ENCODE measurements at regions not wholly inside any gene's neighbourhood (a gene's known extent, or its start where the extent isn't known, plus 50 kb on each side); places are given as distances from the start of the nearest gene placed in this dataset.

DNA sequence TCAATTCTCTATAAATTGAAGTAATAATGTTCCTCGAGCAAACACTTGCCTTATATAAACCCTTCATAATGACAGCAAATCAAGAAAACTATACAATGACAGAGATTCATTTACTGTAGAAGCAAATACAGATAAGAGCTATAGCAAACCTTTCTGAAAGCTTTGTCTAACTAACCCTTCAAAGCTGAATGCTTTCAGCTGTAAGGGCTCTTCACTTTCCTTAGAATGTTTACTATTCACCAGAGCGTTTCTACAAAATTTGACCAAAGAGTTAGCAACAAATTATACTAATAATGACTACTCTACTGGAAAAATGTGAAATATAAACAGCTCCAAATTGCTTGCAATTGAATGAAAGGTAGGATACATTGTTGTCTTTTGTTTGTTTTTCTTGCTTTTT lies 218.1 kb downstream of the SLITRK5 start:
- no peak for DNase-seq
- Histone ChIP-seq H3K4me1 (replicated peaks; ENCODE audit: insufficient read depth) (no peaks in the 10 kb centered on the region), H3K9me2 (ENCODE audit: insufficient read depth) (no peaks in the 10 kb centered on the region), H3K4me2 (no peak overlapping the region), H3K36me3 (ENCODE audit: low read depth) (no peaks in the 10 kb centered on the region), H3K27me3 (ENCODE audit: insufficient read depth, low read depth) (no peaks in the 10 kb centered on the region), H3F3A (ENCODE audit: insufficient read depth, low read depth) (no peaks in the 10 kb centered on the region), H3K9me3 (ENCODE audit: insufficient read depth, low read depth) (no peaks in the 10 kb centered on the region), H3K4me3 (no peak overlapping the region), H3K79me2 (ENCODE audit: low read depth) (no peaks in the 10 kb centered on the region), H2AFZ (no peak overlapping the region), H4K20me1 (ENCODE audit: insufficient read depth) (no peaks in the 10 kb centered on the region), H3K27ac (no peak overlapping the region)
- BruUV-seq (replicated peaks) = no TSS peak
- TF ChIP-seq CTCF (conservative IDR thresholded peaks at IDR 0.05) (no peak), EZH2 (IDR thresholded peaks at IDR 0.05; ENCODE audit: low read depth) (no peak)
- intact Hi-C loops (cut with micrococcal nuclease; ENCODE audit: unreplicated experiment) = no loop called here
- ChIA-PET CTCF (no interaction called here), POLR2A (ENCODE audit: unreplicated experiment) (no interaction called here)

- H4K20me1 ChIP-seq (ENCODE audit: insufficient read depth) = no peaks in the 10 kb centered on the region
- H3K4me2 ChIP-seq = no peak overlapping the region
- H3K27me3 ChIP-seq (ENCODE audit: insufficient read depth, low read depth) = no peaks in the 10 kb centered on the region
- no peak overlapping the region for H3K4me3 ChIP-seq
- no peaks in the 10 kb centered on the region for H3K9me2 ChIP-seq (ENCODE audit: insufficient read depth)
- H3K27ac ChIP-seq = no peak overlapping the region
- intact Hi-C loops (cut with micrococcal nuclease; ENCODE audit: unreplicated experiment) = no loop called here
- POLR2A ChIA-PET (ENCODE audit: unreplicated experiment) = no interaction called here
- no peaks in the 10 kb centered on the region for H3K9me3 ChIP-seq (ENCODE audit: insufficient read depth, low read depth)
- DNase-seq = no peak
- no TSS peak for BruUV-seq (replicated peaks)
- no peak overlapping the region for H2AFZ ChIP-seq
- no peaks in the 10 kb centered on the region for H3F3A ChIP-seq (ENCODE audit: insufficient read depth, low read depth)
- CTCF ChIA-PET = no interaction called here
- H3K4me1 ChIP-seq (replicated peaks; ENCODE audit: insufficient read depth) = no peaks in the 10 kb centered on the region
- H3K79me2 ChIP-seq (ENCODE audit: low read depth) = no peaks in the 10 kb centered on the region
- TF ChIP-seq EZH2 (IDR thresholded peaks at IDR 0.05; ENCODE audit: low read depth) = no peak
- no peak for TF ChIP-seq CTCF (conservative IDR thresholded peaks at IDR 0.05)
- no peaks in the 10 kb centered on the region for H3K36me3 ChIP-seq (ENCODE audit: low read depth)
Observed at GRCh38 chr13:87893186-87893585, 222.0 kb downstream of the SLITRK5 start.

GRCh38 chr13:87894059-87894458 lies 222.9 kb downstream of the SLITRK5 start:
- H3K9me2 ChIP-seq (ENCODE audit: insufficient read depth) = no peaks in the 10 kb centered on the region

More at GRCh38 chr13:87894059-87894458, 222.9 kb downstream of the SLITRK5 start:
- no peak overlapping the region for H3K4me3 ChIP-seq
- H2AFZ ChIP-seq = no peak overlapping the region
- no peaks in the 10 kb centered on the region for H3F3A ChIP-seq (ENCODE audit: insufficient read depth, low read depth)
- intact Hi-C loops (cut with micrococcal nuclease; ENCODE audit: unreplicated experiment) = no loop called here
- no peaks in the 10 kb centered on the region for H3K36me3 ChIP-seq (ENCODE audit: low read depth)
- no peaks in the 10 kb centered on the region for H3K9me3 ChIP-seq (ENCODE audit: insufficient read depth, low read depth)
- no peak for DNase-seq
- H3K27me3 ChIP-seq (ENCODE audit: insufficient read depth, low read depth) = no peaks in the 10 kb centered on the region
- no TSS peak for BruUV-seq (replicated peaks)
- ChIA-PET CTCF (no interaction called here), POLR2A (ENCODE audit: unreplicated experiment) (no interaction called here)
- no peaks in the 10 kb centered on the region for H3K4me1 ChIP-seq (replicated peaks; ENCODE audit: insufficient read depth)
- no peaks in the 10 kb centered on the region for H4K20me1 ChIP-seq (ENCODE audit: insufficient read depth)
- TF ChIP-seq EZH2 (IDR thresholded peaks at IDR 0.05; ENCODE audit: low read depth) (no peak), CTCF (conservative IDR thresholded peaks at IDR 0.05) (no peak)
- H3K27ac ChIP-seq = no peak overlapping the region
- H3K4me2 ChIP-seq = no peak overlapping the region
- no peaks in the 10 kb centered on the region for H3K79me2 ChIP-seq (ENCODE audit: low read depth)
